Ishikawa (cell line): ENCODE measurements at regions not wholly inside any gene's neighbourhood (a gene's known extent, or its start where the extent isn't known, plus 50 kb on each side); places are given as distances from the start of the nearest gene placed in this dataset.

Source experiments
- CEBPB ChIP-seq: IDR thresholded peaks from 2 replicates; pipeline ENCODE4 v1.6.1; 2012
- CREB1 ChIP-seq: IDR thresholded peaks from 2 replicates; pipeline ENCODE4 v1.6.1; 2012; ENCODE audit warnings: low read depth
- EGR1 ChIP-seq: IDR thresholded peaks from 2 replicates; pipeline ENCODE4 v1.6.1; 2012
- EP300 ChIP-seq: IDR thresholded peaks from 2 replicates; pipeline ENCODE4 v1.6.1; 2012; ENCODE audit warnings: borderline replicate concordance
- FOXM1 ChIP-seq: IDR thresholded peaks from 2 replicates; pipeline ENCODE4 v1.6.1; 2012; ENCODE audit warnings: low read depth, borderline replicate concordance
- NFIC ChIP-seq: IDR thresholded peaks from 2 replicates; pipeline ENCODE4 v1.6.1; 2012
- RAD21 ChIP-seq: IDR thresholded peaks from 2 replicates; pipeline ENCODE4 v1.6.1; 2012; ENCODE audit warnings: low read depth
- TAF1 ChIP-seq: IDR thresholded peaks from 2 replicates; pipeline ENCODE4 v1.6.1; 2012; ENCODE audit warnings: low read depth, mild to moderate bottlenecking
- TCF12 ChIP-seq: IDR thresholded peaks from 2 replicates; pipeline ENCODE4 v1.6.1; 2012; ENCODE audit warnings: low read depth
- TEAD4 ChIP-seq: IDR thresholded peaks from 2 replicates; pipeline ENCODE4 v1.6.1; 2012
- YY1 ChIP-seq: IDR thresholded peaks from 2 replicates; pipeline ENCODE4 v1.6.1; 2012; ENCODE audit warnings: low read depth
- ZBTB7A ChIP-seq: IDR thresholded peaks from 2 replicates; pipeline ENCODE4 v1.6.1; 2012; ENCODE audit warnings: low read depth
- TF ChIP-seq, protein P1 (sequence below): IDR thresholded peaks from 2 replicates; pipeline ENCODE4 v1.6.1; 2012; ENCODE audit warnings: low read depth, mild to moderate bottlenecking
- TF ChIP-seq, protein P2 (sequence below): IDR thresholded peaks from 2 replicates; pipeline ENCODE4 v1.6.1; 2012
- TF ChIP-seq, protein P3 (sequence below): IDR thresholded peaks from 2 replicates; pipeline ENCODE4 v1.6.1; 2012

DNA sequence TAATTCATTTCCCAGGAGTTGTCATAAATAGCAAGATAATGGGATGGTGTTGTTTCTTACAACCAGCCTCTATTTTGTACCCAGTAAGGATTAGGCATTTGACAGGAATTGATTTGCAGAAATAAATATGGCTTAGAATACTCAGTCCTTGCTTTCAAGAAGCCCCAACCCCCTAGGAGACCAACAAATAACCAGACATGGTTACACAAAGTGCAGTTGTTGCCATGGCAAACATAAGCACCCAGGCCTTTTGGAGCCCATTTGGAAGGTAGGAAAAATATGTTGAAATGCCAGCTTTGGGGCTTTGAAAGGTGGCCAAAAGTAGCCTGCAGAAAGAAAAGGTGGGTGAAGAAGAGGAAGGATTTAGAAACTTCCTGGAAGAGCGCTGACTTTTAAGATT lies 397.5 kb downstream of the CDC14C start:
- no peak for TF ChIP-seq TCF12
- TF ChIP-seq, protein P1, sequence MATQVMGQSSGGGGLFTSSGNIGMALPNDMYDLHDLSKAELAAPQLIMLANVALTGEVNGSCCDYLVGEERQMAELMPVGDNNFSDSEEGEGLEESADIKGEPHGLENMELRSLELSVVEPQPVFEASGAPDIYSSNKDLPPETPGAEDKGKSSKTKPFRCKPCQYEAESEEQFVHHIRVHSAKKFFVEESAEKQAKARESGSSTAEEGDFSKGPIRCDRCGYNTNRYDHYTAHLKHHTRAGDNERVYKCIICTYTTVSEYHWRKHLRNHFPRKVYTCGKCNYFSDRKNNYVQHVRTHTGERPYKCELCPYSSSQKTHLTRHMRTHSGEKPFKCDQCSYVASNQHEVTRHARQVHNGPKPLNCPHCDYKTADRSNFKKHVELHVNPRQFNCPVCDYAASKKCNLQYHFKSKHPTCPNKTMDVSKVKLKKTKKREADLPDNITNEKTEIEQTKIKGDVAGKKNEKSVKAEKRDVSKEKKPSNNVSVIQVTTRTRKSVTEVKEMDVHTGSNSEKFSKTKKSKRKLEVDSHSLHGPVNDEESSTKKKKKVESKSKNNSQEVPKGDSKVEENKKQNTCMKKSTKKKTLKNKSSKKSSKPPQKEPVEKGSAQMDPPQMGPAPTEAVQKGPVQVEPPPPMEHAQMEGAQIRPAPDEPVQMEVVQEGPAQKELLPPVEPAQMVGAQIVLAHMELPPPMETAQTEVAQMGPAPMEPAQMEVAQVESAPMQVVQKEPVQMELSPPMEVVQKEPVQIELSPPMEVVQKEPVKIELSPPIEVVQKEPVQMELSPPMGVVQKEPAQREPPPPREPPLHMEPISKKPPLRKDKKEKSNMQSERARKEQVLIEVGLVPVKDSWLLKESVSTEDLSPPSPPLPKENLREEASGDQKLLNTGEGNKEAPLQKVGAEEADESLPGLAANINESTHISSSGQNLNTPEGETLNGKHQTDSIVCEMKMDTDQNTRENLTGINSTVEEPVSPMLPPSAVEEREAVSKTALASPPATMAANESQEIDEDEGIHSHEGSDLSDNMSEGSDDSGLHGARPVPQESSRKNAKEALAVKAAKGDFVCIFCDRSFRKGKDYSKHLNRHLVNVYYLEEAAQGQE, result no peak
- TF ChIP-seq YY1, result no peak
- TF ChIP-seq CREB1, result no peak
- no peak for TF ChIP-seq EP300
- TF ChIP-seq ZBTB7A, result no peak
- TF ChIP-seq TAF1, result no peak

DNA sequence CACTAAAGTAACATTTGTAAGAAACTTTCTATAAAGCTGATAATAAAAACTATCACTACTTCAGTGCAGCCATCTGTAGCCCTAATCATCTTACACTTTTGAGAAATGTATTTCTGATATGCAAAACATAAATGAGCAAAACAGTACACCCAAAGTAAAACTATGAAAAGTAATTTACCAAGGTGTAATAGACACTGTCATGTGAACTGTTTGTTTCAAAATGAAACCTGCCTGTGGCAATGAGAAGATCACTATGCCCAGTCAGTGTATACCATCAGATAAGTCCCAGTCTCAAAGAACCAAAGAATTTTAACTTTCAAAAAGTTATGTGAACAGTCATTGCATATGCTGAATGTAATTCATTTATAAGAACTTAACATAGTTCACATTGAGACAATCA lies 398.1 kb downstream of the CDC14C start:
- TF ChIP-seq TAF1 (no peak), EGR1 (no peak), CEBPB (no peak)

DNA sequence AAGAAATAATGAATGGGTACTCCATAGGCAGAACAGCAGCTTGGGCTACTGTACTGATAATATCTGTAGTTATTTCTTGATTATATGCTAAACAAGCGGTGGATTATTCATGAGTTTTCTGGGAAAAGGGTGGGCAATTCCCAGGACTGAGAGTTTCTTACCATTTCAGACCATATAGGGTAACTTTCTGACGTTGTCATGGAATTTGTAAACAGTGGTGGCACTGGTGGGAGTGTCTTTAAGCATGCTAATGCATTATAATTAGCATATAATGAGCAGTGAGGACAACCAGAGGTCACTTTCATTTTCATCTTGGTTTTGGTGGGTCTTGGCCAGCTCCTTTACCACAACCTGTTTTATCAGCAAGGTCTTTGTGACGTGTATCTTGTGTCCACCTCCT lies 399.7 kb downstream of the CDC14C start:
- TF ChIP-seq, protein P2, sequence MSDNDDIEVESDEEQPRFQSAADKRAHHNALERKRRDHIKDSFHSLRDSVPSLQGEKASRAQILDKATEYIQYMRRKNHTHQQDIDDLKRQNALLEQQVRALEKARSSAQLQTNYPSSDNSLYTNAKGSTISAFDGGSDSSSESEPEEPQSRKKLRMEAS, result no peak
- TF ChIP-seq RAD21 (no peak), TEAD4 (no peak), TCF12 (no peak)
- TF ChIP-seq, protein P3, sequence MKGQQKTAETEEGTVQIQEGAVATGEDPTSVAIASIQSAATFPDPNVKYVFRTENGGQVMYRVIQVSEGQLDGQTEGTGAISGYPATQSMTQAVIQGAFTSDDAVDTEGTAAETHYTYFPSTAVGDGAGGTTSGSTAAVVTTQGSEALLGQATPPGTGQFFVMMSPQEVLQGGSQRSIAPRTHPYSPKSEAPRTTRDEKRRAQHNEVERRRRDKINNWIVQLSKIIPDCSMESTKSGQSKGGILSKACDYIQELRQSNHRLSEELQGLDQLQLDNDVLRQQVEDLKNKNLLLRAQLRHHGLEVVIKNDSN, result no peak

DNA sequence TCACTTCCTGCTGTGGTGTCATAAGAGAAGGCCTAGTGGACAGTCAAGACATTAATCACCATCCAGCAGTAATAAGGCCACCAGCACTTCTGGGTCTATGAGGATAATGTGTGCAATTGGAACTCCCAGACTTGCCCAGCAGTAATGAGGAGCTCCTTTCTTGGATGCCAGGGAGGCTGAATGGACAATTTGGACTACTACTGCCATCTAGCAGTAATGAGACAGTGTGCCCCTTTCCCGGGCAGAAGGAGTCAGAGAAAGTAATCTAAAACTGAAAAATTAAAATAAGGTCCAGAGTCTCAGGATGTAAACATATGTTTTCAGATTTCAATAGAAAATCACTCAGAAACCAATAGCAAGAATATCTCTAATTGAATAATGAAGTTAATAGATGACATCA lies 400.4 kb downstream of the CDC14C start:
- TF ChIP-seq EP300 (no peak), EGR1 (no peak), TCF12 (no peak), ZBTB7A (no peak), YY1 (no peak), CEBPB (no peak), CREB1 (no peak), TAF1 (no peak), TEAD4 (no peak), NFIC (no peak), RAD21 (no peak), FOXM1 (no peak)
- TF ChIP-seq, protein P1, result no peak
- TF ChIP-seq, protein P3, result no peak
- TF ChIP-seq, protein P2, result no peak

DNA sequence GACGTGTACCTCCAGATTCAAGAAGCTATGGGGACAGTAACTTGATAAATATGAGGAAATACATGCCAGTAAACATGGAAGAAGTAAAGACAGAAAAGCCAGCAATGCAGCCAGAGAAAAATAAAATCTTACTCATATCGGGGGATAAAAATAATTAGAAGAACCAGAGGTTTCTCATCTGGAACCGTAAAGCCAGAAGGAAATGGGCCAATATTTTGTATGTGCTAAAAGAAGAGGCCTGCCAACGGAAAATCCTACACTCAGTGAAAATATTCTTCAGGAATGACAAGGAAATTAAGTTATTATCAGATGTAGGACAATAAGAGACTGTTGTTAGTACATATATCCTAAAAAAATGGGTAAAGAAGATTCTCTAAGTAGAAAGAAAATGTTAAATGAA lies 401.2 kb downstream of the CDC14C start:
- TF ChIP-seq TCF12 (no peak), TAF1 (no peak), NFIC (no peak), EGR1 (no peak), CEBPB (no peak), TEAD4 (no peak), EP300 (no peak), RAD21 (no peak), CREB1 (no peak), ZBTB7A (no peak), FOXM1 (no peak), YY1 (no peak)
- TF ChIP-seq, protein P1, result no peak
- TF ChIP-seq, protein P2, result no peak
- TF ChIP-seq, protein P3, result no peak
